DOHH2 (cell line): ENCODE measurements at regions not wholly inside any gene's neighbourhood (a gene's known extent, or its start where the extent isn't known, plus 50 kb on each side); places are given as distances from the start of the nearest gene placed in this dataset.

ENCODE experiments used
- CTCF ChIP-seq: fragments of 200-600 bp; sonication (generic); IDR thresholded peaks from one replicate; pipeline ENCODE4 v1.5.1; 2014; ENCODE audit warnings: antibody characterized with exemption, mild to moderate bottlenecking, low read depth, low read length; ENCODE audit not compliant: poor library complexity, severe bottlenecking
- EZH2phosphoT487 ChIP-seq: fragments of 200-600 bp; sonication (generic); IDR thresholded peaks from 2 replicates; pipeline ENCODE4 v1.6.1; 2017; ENCODE audit warnings: borderline replicate concordance, mild to moderate bottlenecking, antibody characterized with exemption, low read length, moderate library complexity, mixed read lengths

GRCh38 chr15:62550106-62550505 lies 385.0 kb upstream of the C2CD4B start:
- TF ChIP-seq CTCF (no peak), EZH2phosphoT487 (no peak)
